ENCODE measurements at regions not wholly inside any gene's neighbourhood (a gene's known extent, or its start where the extent isn't known, plus 50 kb on each side); places are given as distances from the start of the nearest gene placed in this dataset.

- TF ChIP-seq L3MBTL2 (conservative IDR thresholded peaks at IDR 0.05) (no peak), SP1 (IDR thresholded peaks at IDR 0.05) (no peak), ARNT (IDR thresholded peaks at IDR 0.05) (no peak), SUZ12 (IDR thresholded peaks at IDR 0.05) (no peak), BHLHE40 (IDR thresholded peaks at IDR 0.05; ENCODE audit: borderline replicate concordance) (no peak), NFRKB (IDR thresholded peaks at IDR 0.05) (no peak), FOXA1 (IDR thresholded peaks at IDR 0.05) (no peak), FOXK2 (IDR thresholded peaks at IDR 0.05) (no peak), TARDBP (IDR thresholded peaks at IDR 0.05) (no peak), PKNOX1 (IDR thresholded peaks at IDR 0.05) (no peak), FOXM1 (IDR thresholded peaks at IDR 0.05; ENCODE audit: borderline replicate concordance) (no peak), HDGF (IDR thresholded peaks at IDR 0.05; ENCODE audit: borderline replicate concordance) (no peak)
Measured at GRCh38 chr18:51865538-51865937, 474.5 kb upstream of the DCC start.
